ENCODE measurements at regions not wholly inside any gene's neighbourhood (a gene's known extent, or its start where the extent isn't known, plus 50 kb on each side); places are given as distances from the start of the nearest gene placed in this dataset.

DNA sequence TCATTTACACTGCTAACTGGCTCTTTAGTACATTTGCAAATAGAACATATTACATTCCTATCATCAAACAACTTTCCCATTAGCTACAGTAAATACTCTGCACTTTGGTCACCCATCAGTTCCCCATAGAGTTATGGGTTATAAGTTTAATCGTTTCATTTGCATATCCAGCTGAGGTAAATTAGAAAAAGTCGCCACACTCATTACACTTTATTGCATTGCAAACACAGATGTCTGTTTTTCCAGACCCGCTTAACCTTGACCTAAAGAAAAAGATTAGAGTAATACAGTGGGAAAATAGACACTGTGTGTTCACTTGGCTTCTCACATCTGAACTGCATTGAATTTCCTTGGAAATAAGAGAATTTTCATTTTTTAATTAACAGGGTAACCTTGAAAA, 213.1 kb upstream of the PSMD7 start:
- H2BK20ac ChIP-seq (ENCODE audit: low read length): no peak overlapping the region
- H3K14ac ChIP-seq (ENCODE audit: insufficient read length): no peak overlapping the region
- ChIA-PET CTCF (ENCODE audit: partially characterized antibody) (interaction anchor here (0.9 to 1.1 kb wide), 2 partner anchors 24 to 125 kb away, joined by 4 to 5 read pairs; no protein-coding TSS in a partner anchor), POLR2A (ENCODE audit: partially characterized antibody) (no interaction called here)
- WGBS, 2 experiments (ENCODE audit: extremely low coverage in 1 of 2, insufficient coverage in 1 of 2, insufficient read length in 1 of 2, insufficient replicate concordance in 2 of 2, low coverage in 1 of 2, low lambda C conversion rate in 2 of 2, missing lambda C conversion rate in 1 of 2): 85% methylated on average over 3 of the region's 3 CpGs; no CpG with 5 or more reads in 1 of the 2 experiments
- no peak overlapping the region for H4K91ac ChIP-seq (replicated peaks; ENCODE audit: insufficient read length, low read length)
- H4K5ac ChIP-seq (ENCODE audit: insufficient read length, low read depth, low read length): no peak overlapping the region
- no peak overlapping the region for H3K27ac ChIP-seq (ENCODE audit: low read depth, low read length)
- H2AFZ ChIP-seq (ENCODE audit: low read length): no peak overlapping the region
- H3K27me3 ChIP-seq (replicated peaks in 1 of 4; ENCODE audit: control insufficient read depth in 3 of 4, extremely low read depth in 1 of 4, insufficient read depth in 3 of 4, low read length in 3 of 4): no peaks in the 10 kb centered on the region
- H3K4ac ChIP-seq (replicated peaks; ENCODE audit: insufficient read length, low read depth, low read length): no peak overlapping the region
- no peaks in the 10 kb centered on the region for H3K79me2 ChIP-seq (ENCODE audit: control insufficient read depth in 1 of 2, insufficient read depth in 2 of 2, low read length in 2 of 2)
- no peak overlapping the region for H3K23ac ChIP-seq (ENCODE audit: insufficient read length)
- no peaks in the 10 kb centered on the region for H4K20me1 ChIP-seq (replicated peaks in 1 of 2; ENCODE audit: control insufficient read depth in 1 of 2, insufficient read depth in 2 of 2, low read length in 2 of 2)
- H3K23me2 ChIP-seq (ENCODE audit: low read depth, low read length): no peaks in the 10 kb centered on the region
- no peaks in the 10 kb centered on the region for H3K79me1 ChIP-seq (ENCODE audit: low read depth, low read length)
- FAIRE-seq: no peak
- no peak overlapping the region for H2BK15ac ChIP-seq (ENCODE audit: low read length)
- H2BK5ac ChIP-seq (ENCODE audit: low read depth, low read length): no peak overlapping the region
- H3K36me3 ChIP-seq (ENCODE audit: control insufficient read depth in 2 of 4, insufficient read depth in 4 of 4, low read length in 3 of 4): no peaks in the 10 kb centered on the region
- no peak overlapping the region for H2BK120ac ChIP-seq (replicated peaks; ENCODE audit: low read depth, low read length)
- no peaks in the 10 kb centered on the region for H3K9me3 ChIP-seq (ENCODE audit: insufficient read depth in 2 of 2, low read depth in 1 of 2, low read length in 1 of 2)
- no peak for DNase-seq (ENCODE audit: low read depth in 1 of 2, low spot score in 2 of 2)
- no peak overlapping the region for H3K56ac ChIP-seq (replicated peaks; ENCODE audit: insufficient read length, low read depth, low read length)
- H2BK12ac ChIP-seq (ENCODE audit: low read depth, low read length): no peak overlapping the region
- no peak overlapping the region for H3K4me2 ChIP-seq (ENCODE audit: insufficient read depth in 1 of 2, low read depth in 2 of 2, low read length in 2 of 2)
- no peak overlapping the region for H3K9ac ChIP-seq (replicated peaks in 1 of 4; ENCODE audit: extremely low read depth in 1 of 4, low read depth in 3 of 4, low read length in 3 of 4)
- no peak overlapping the region for H3K4me3 ChIP-seq (ENCODE audit: extremely low read depth in 1 of 4, insufficient read depth in 2 of 4, low read depth in 3 of 4, low read length in 4 of 4)
- no peak overlapping the region for H2AK5ac ChIP-seq (ENCODE audit: low read depth, low read length)
- H4K8ac ChIP-seq (ENCODE audit: extremely low read depth, insufficient read depth, low read length): no peak overlapping the region
- no peak overlapping the region for H3K18ac ChIP-seq (ENCODE audit: extremely low read depth, low read length)
- H3K4me1 ChIP-seq (replicated peaks in 1 of 4; ENCODE audit: control insufficient read depth in 3 of 4, insufficient read depth in 4 of 4, low read length in 3 of 4): no peaks in the 10 kb centered on the region
- TF ChIP-seq MAFK (IDR thresholded peaks at IDR 0.05; ENCODE audit: low read depth, low read length): no peak
- TF ChIP-seq KDM5A (IDR thresholded peaks at IDR 0.05; ENCODE audit: low read length): no peak
- TF ChIP-seq SP2 (IDR thresholded peaks at IDR 0.05; ENCODE audit: low read length): no peak
- no peak for TF ChIP-seq BRCA1 (IDR thresholded peaks at IDR 0.05; ENCODE audit: low read depth, low read length)
- no peak for TF ChIP-seq PHF8 (conservative IDR thresholded peaks at IDR 0.05; ENCODE audit: low read depth, low read length)
- TF ChIP-seq, protein P1, sequence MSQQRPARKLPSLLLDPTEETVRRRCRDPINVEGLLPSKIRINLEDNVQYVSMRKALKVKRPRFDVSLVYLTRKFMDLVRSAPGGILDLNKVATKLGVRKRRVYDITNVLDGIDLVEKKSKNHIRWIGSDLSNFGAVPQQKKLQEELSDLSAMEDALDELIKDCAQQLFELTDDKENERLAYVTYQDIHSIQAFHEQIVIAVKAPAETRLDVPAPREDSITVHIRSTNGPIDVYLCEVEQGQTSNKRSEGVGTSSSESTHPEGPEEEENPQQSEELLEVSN (IDR thresholded peaks at IDR 0.05): no peak
- no peak for TF ChIP-seq ZNF274 (IDR thresholded peaks at IDR 0.05; ENCODE audit: borderline replicate concordance, extremely low read depth, low read length)
- no peak for TF ChIP-seq POU5F1 (IDR thresholded peaks at IDR 0.05; ENCODE audit: low read depth, low read length)
- no peak for TF ChIP-seq NANOG (IDR thresholded peaks at IDR 0.05; ENCODE audit: insufficient read depth, low read depth, low read length, poor library complexity, severe bottlenecking)
- TF ChIP-seq, protein P2, sequence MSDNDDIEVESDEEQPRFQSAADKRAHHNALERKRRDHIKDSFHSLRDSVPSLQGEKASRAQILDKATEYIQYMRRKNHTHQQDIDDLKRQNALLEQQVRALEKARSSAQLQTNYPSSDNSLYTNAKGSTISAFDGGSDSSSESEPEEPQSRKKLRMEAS (IDR thresholded peaks at IDR 0.05): no peak
- no peak for TF ChIP-seq RBBP5 (IDR thresholded peaks at IDR 0.05; ENCODE audit: borderline replicate concordance, low read depth, low read length)
- TF ChIP-seq, protein P3, sequence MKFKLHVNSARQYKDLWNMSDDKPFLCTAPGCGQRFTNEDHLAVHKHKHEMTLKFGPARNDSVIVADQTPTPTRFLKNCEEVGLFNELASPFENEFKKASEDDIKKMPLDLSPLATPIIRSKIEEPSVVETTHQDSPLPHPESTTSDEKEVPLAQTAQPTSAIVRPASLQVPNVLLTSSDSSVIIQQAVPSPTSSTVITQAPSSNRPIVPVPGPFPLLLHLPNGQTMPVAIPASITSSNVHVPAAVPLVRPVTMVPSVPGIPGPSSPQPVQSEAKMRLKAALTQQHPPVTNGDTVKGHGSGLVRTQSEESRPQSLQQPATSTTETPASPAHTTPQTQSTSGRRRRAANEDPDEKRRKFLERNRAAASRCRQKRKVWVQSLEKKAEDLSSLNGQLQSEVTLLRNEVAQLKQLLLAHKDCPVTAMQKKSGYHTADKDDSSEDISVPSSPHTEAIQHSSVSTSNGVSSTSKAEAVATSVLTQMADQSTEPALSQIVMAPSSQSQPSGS (IDR thresholded peaks at IDR 0.05; ENCODE audit: low read length): no peak

Measured in H1 (cell line).